ENCODE measurements at regions not wholly inside any gene's neighbourhood (a gene's known extent, or its start where the extent isn't known, plus 50 kb on each side); places are given as distances from the start of the nearest gene placed in this dataset.

DNA sequence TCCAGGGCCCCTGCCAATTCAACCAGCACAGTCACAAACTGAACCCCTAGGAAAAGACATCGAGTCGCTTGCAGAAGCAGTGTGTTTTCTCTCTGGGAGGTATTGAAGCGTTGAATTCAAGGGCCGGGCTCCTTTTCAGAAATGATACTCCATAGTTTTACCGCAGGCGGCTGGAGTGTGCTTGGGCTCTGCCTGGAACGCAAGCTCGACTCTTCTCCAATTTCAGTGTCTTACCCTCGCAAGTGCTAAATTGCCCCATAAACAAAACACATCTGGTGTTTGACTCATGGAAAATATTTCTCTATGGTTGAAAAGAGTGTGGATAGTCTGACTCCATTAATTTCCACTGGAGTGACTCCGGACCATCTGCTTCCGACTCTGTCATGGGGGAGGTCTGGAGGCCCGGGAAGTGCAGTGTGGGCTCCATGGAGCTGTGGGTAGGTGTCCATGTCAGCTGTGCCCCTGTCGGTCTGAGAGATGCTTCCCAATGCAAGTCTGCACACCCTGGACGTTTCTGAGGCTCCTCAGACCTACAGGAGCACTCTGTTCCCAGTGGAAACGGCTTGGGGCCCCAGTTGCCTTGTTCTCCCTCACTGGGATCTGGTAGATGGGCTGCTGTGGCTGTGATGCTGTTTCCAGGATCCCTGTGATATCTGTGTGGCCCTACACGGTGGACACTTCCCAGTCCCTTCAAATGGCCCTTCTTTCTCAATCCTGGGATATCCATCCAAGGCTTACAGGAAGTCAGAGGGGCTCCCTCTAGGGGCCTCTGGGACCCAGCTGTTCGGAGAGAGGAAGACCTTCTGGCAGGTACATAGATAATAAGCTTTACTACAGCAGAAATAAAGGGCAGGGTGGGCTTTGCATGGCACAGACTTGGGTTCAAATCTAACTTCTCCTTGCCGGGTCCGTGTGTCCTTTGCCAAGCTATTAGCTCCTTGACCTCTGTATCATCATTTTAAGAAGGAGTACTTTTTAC is 119.8 kb upstream of the CDH13 start:
- TF ChIP-seq, protein P1, sequence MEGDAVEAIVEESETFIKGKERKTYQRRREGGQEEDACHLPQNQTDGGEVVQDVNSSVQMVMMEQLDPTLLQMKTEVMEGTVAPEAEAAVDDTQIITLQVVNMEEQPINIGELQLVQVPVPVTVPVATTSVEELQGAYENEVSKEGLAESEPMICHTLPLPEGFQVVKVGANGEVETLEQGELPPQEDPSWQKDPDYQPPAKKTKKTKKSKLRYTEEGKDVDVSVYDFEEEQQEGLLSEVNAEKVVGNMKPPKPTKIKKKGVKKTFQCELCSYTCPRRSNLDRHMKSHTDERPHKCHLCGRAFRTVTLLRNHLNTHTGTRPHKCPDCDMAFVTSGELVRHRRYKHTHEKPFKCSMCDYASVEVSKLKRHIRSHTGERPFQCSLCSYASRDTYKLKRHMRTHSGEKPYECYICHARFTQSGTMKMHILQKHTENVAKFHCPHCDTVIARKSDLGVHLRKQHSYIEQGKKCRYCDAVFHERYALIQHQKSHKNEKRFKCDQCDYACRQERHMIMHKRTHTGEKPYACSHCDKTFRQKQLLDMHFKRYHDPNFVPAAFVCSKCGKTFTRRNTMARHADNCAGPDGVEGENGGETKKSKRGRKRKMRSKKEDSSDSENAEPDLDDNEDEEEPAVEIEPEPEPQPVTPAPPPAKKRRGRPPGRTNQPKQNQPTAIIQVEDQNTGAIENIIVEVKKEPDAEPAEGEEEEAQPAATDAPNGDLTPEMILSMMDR (IDR thresholded peaks at IDR 0.05; ENCODE audit: low read depth, low read length), result no peak
- in situ Hi-C loops (cut with HindIII; ENCODE audit: low sequenced_read_pairs), result no loop called here
- no peak for DNase-seq (ENCODE audit: low read depth, low spot score)

GRCh38 chr16:82504836-82505235 is 121.9 kb upstream of the CDH13 start:
- DNase-seq (ENCODE audit: low read depth, low spot score), result no peak
- in situ Hi-C loops (cut with HindIII; ENCODE audit: low sequenced_read_pairs), result no loop called here
- TF ChIP-seq, protein P1 (IDR thresholded peaks at IDR 0.05; ENCODE audit: low read depth, low read length), result no peak
- no peak overlapping the region for H3K4me3 ChIP-seq (ENCODE audit: low read depth, low read length)

More for the DNA sequence above, 119.8 kb upstream of the CDH13 start:
- no peak overlapping the region for H3K4me3 ChIP-seq (ENCODE audit: low read depth, low read length)

DNA sequence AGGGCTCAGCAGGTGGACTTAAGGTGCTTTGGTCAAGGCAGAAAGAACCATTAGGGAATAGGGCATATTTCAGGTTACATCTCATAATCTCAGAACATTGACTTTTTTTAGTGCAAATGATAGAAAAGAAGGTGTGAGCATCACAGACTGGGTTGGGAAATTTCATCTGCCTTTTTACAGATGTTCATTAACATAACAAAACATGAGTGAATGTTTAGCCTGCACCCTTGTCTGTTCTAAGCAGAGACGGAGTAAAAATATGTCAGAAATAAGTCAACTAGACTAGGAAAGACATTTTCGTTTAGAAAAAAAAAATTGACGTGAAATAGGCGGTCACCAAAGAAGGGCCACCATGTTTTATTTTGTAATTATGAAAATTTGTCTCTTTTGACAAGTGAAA is 127.5 kb upstream of the CDH13 start:
- DNase-seq (ENCODE audit: low read depth, low spot score), result no peak
- TF ChIP-seq, protein P1 (IDR thresholded peaks at IDR 0.05; ENCODE audit: low read depth, low read length), result no peak
- no peak overlapping the region for H3K4me3 ChIP-seq (ENCODE audit: low read depth, low read length)
- in situ Hi-C loops (cut with HindIII; ENCODE audit: low sequenced_read_pairs), result no loop called here

- no peak for DNase-seq (ENCODE audit: low read depth, low spot score)
- TF ChIP-seq, protein P1 (IDR thresholded peaks at IDR 0.05; ENCODE audit: low read depth, low read length), result no peak
- in situ Hi-C loops (cut with HindIII; ENCODE audit: low sequenced_read_pairs), result no loop called here
- H3K4me3 ChIP-seq (ENCODE audit: low read depth, low read length), result no peak overlapping the region
Observed at GRCh38 chr16:82497139-82497538, 129.6 kb upstream of the CDH13 start.

GRCh38 chr16:82488460-82488859 is 138.3 kb upstream of the CDH13 start:
- DNase-seq (ENCODE audit: low read depth, low spot score), result no peak
- TF ChIP-seq, protein P1 (IDR thresholded peaks at IDR 0.05; ENCODE audit: low read depth, low read length), result no peak
- in situ Hi-C loops (cut with HindIII; ENCODE audit: low sequenced_read_pairs), result no loop called here
- H3K4me3 ChIP-seq (ENCODE audit: low read depth, low read length), result no peak overlapping the region

DNA sequence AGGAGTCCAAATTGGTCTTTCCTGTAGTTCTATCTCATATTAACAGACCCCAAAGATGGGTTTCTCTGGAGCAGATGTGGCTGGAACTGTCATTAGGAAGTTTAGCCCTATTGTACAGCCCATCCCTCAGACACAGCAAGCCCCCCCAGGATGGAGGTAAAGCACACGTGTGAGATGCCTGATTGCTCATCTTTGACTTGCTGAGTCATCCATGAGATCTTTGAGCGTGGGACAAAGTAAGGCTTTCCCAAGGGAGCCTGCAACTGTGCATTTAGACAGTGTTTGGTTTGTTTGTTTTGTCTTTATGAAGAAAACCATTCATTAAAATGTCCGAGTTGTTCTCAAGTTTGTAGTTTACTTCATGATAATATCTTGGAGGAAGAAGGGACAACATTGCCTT is 145.3 kb upstream of the CDH13 start:
- in situ Hi-C loops (cut with HindIII; ENCODE audit: low sequenced_read_pairs), result no loop called here
- H3K4me3 ChIP-seq (ENCODE audit: low read depth, low read length), result no peak overlapping the region
- no peak for DNase-seq (ENCODE audit: low read depth, low spot score)
- TF ChIP-seq, protein P1 (IDR thresholded peaks at IDR 0.05; ENCODE audit: low read depth, low read length), result no peak
